Stomach (tissue), 8 donors: ENCODE measurements at regions not wholly inside any gene's neighbourhood (a gene's known extent, or its start where the extent isn't known, plus 50 kb on each side); places are given as distances from the start of the nearest gene placed in this dataset.

Source experiments
- DNase-seq, 2 donors: peaks; one replicate each; pipeline versions ENCODE4 v3.0.0 to v3.0.0-alpha.2; 2013 to 2019
- H3K27ac ChIP-seq, 5 donors: fragments of 200-600 bp in 4 of 5; sonication (generic) in 4 of 5; one replicate each; pipeline ENCODE4 v1.5.1; 2013 to 2019; ENCODE audit warnings: mild to moderate bottlenecking in 1 of 5, moderate library complexity in 1 of 5
- H3K27me3 ChIP-seq, 3 donors: fragments of 200-600 bp; sonication (generic); one replicate each; pipeline ENCODE4 v1.5.1; 2017 to 2019; ENCODE audit warnings: mixed run types in 1 of 3
- H3K36me3 ChIP-seq, 4 donors: fragments of 200-600 bp; sonication (generic); 1 replicate in 3 of 4; 2 replicates in 1 of 4; pipeline ENCODE4 v1.5.1; 2016 to 2019
- H3K4me1 ChIP-seq, 4 donors: fragments of 200-600 bp; sonication (generic); one replicate each; pipeline ENCODE4 v1.5.1; 2016 to 2019
- H3K4me3 ChIP-seq, 4 donors: fragments of 200-600 bp; sonication (generic) in 3 of 4; one replicate each; pipeline ENCODE4 v1.5.1; 2016 to 2019; ENCODE audit warnings: mild to moderate bottlenecking in 1 of 4
- H3K9me3 ChIP-seq, 4 donors: fragments of 200-600 bp; sonication (generic); one replicate each; pipeline ENCODE4 v1.5.1; 2016 to 2019
- EP300 ChIP-seq: sonication (generic); formaldehyde crosslinking; IDR thresholded peaks from one replicate; pipeline ENCODE4 v1.6.1; 2017; ENCODE audit warnings: antibody characterized with exemption
- POLR2A ChIP-seq, 4 donors: fragments of 450-650 bp; IDR thresholded peaks; one replicate each; pipeline ENCODE4 v1.6.1; 2016; ENCODE audit warnings: antibody characterized with exemption in 4 of 4, control low read depth in 2 of 4, mild to moderate bottlenecking in 1 of 4, moderate library complexity in 1 of 4
- POLR2AphosphoS5 ChIP-seq, 3 donors: sonication (generic); formaldehyde crosslinking; IDR thresholded peaks; one replicate each; pipeline ENCODE4 v1.6.1; 2016; ENCODE audit warnings: antibody characterized with exemption in 3 of 3
- WGBS, 5 donors: extraction: QIAGEN DNeasy Blood & Tissue Kit in 3 of 5; methylation state at CpG; one replicate each; pipeline versions ENCODE4 v1.1.5 to v1.1.7; 2013 to 2018; 5-methylcytosine and 5-hydroxymethylcytosine counted together
- intact Hi-C: fragments of 100-400 bp; cut with DNase I; formaldehyde crosslinking; loops from one replicate; pipeline ENCODE4 v1.15.1; 2023; ENCODE audit warnings: low total_unique reads
- TF ChIP-seq, protein P1 (sequence below), 7 experiments: fragments of 450-650 bp in 4 of 7; fragments of 200-600 bp in 3 of 7; sonication (generic) in 3 of 7; IDR thresholded peaks; one replicate each; pipeline ENCODE4 v1.5.1; 2016 to 2019; ENCODE audit warnings: antibody characterized with exemption in 7 of 7, control low read depth in 2 of 7, mild to moderate bottlenecking in 1 of 7
- donor health status: healthy with polysubstance abuse.
- donor health status: Bipolar disorder and iron deficiency.
- donor health status: healthy.

DNA sequence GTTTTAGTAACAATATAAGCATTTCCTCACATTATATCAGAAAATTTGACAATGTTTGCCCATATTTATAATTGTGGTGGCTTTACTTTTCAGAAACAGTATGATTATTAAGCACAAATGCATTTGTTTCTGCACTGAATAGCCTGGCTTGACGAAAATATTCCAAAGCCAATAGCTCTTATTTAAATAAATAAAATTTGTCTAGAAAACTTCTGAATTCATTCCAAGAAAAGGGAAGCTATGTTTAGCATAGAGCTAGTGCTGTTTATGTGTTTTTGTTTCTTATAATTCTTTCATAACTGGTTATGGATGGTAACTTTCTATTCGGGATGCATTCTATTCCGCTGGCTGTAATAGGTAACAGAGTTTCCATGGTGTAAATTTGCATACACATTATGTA, 268.6 kb downstream of the PTBP2 start:
- DNase-seq = no peak
- no peaks in the 10 kb centered on the region for H3K9me3 ChIP-seq
- TF ChIP-seq, protein P1, sequence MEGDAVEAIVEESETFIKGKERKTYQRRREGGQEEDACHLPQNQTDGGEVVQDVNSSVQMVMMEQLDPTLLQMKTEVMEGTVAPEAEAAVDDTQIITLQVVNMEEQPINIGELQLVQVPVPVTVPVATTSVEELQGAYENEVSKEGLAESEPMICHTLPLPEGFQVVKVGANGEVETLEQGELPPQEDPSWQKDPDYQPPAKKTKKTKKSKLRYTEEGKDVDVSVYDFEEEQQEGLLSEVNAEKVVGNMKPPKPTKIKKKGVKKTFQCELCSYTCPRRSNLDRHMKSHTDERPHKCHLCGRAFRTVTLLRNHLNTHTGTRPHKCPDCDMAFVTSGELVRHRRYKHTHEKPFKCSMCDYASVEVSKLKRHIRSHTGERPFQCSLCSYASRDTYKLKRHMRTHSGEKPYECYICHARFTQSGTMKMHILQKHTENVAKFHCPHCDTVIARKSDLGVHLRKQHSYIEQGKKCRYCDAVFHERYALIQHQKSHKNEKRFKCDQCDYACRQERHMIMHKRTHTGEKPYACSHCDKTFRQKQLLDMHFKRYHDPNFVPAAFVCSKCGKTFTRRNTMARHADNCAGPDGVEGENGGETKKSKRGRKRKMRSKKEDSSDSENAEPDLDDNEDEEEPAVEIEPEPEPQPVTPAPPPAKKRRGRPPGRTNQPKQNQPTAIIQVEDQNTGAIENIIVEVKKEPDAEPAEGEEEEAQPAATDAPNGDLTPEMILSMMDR (IDR thresholded peaks at IDR 0.05) = no peak
- no peak for TF ChIP-seq POLR2AphosphoS5 (IDR thresholded peaks at IDR 0.05)
- TF ChIP-seq POLR2A (IDR thresholded peaks at IDR 0.05) = no peak
- intact Hi-C loops = no loop called here
- no peaks in the 10 kb centered on the region for H3K27me3 ChIP-seq
- H3K36me3 ChIP-seq = no peaks in the 10 kb centered on the region
- no peak overlapping the region for H3K27ac ChIP-seq
- 70 to 81% (median 76%) methylated on average over 3 of the region's 3 CpGs for WGBS, 5 donors
- peaks cover 0 to 6% (median 0%) of the 10 kb centered on the region in 4 donors for H3K4me1 ChIP-seq
- H3K4me3 ChIP-seq = no peak overlapping the region

DNA sequence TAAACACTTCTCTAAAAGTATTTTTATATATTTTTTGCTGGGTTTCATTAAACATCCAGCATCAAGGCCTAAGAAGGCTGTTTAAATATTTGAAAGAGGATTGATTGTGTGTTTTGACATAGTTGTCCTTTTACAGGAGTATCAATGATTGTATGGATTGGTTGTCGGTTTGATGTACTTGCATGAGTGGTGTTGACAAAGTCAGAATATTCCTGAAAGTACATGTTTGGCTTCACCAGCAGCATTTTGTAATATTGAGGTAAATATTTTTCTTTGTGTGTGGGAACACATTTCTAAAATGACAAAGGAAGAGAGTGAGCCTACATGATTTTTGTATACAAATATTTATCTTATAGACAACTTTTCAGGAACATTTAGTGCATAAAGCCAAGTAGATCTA, 269.7 kb downstream of the PTBP2 start:
- TF ChIP-seq POLR2A (IDR thresholded peaks at IDR 0.05) (no peak), POLR2AphosphoS5 (IDR thresholded peaks at IDR 0.05) (no peak), EP300 (no peak)
- TF ChIP-seq, protein P1 (IDR thresholded peaks at IDR 0.05) = no peak
- Histone ChIP-seq H3K27ac (no peak overlapping the region), H3K9me3 (no peaks in the 10 kb centered on the region), H3K4me1 (peaks cover 0 to 6% (median 0%) of the 10 kb centered on the region in 4 donors), H3K36me3 (no peaks in the 10 kb centered on the region), H3K4me3 (no peak overlapping the region), H3K27me3 (no peaks in the 10 kb centered on the region)
- no peak for DNase-seq
- intact Hi-C loops = no loop called here
- 77 to 90% (median 81%) methylated on average over 1 of the region's 1 CpG for WGBS, 5 donors

DNA sequence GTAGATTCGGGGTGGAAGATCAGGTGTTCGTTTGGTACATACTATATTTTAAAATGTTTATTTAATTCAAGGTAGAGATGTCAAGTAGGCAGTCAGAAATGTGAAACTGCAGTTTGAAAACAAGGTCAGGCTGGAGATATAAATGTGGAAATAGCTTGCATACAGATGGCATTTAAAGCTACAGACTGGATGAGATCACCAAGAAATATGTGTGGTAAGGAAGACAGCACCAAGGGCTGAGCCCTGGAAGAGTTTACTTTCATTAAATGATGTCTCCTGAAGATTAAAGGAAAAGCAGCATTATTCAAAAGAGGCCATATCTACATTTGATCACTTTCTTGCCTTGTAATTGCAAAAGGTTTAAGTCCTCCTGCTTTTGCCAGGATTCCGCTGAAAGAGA, 271.3 kb downstream of the PTBP2 start:
- DNase-seq = no peak
- Histone ChIP-seq H3K27me3 (no peaks in the 10 kb centered on the region), H3K9me3 (no peaks in the 10 kb centered on the region), H3K4me3 (no peak overlapping the region), H3K27ac (no peak overlapping the region), H3K36me3 (no peaks in the 10 kb centered on the region), H3K4me1 (peaks cover 0 to 6% (median 0%) of the 10 kb centered on the region in 4 donors)
- TF ChIP-seq POLR2AphosphoS5 (IDR thresholded peaks at IDR 0.05) (no peak), POLR2A (IDR thresholded peaks at IDR 0.05) (no peak), EP300 (no peak)
- TF ChIP-seq, protein P1 (IDR thresholded peaks at IDR 0.05) = no peak
- WGBS, 5 donors = 83 to 94% (median 85%) methylated on average over 3 of the region's 3 CpGs
- intact Hi-C loops = no loop called here

DNA sequence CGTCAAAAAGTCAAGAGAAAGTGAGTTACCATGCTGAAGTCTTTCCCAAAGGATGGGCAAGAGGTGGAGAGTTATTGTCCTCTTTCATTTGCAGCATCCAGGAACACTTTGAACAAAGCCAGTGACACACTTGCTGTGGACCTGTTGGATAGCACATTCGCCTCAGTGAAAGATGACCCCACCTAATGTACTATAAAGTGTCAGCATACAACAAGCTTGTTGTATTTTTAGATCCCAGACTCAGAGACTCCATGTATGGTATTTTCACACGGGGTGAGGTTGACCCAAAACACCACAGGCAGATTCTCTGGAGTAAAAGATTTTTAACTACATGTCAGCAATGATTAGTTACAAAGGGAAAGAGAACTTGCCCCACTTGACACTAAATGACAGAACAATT, 273.8 kb downstream of the PTBP2 start:
- no peaks in the 10 kb centered on the region for H3K9me3 ChIP-seq
- H3K36me3 ChIP-seq = no peaks in the 10 kb centered on the region
- no peak overlapping the region for H3K27ac ChIP-seq
- H3K4me3 ChIP-seq = no peak overlapping the region
- 56 to 76% (median 63%) methylated on average over 3 of the region's 3 CpGs for WGBS, 5 donors
- intact Hi-C loops = no loop called here
- DNase-seq = no peak
- TF ChIP-seq EP300 (no peak), POLR2A (IDR thresholded peaks at IDR 0.05) (no peak), POLR2AphosphoS5 (IDR thresholded peaks at IDR 0.05) (no peak)
- TF ChIP-seq, protein P1 (IDR thresholded peaks at IDR 0.05) = no peak
- no peaks in the 10 kb centered on the region for H3K27me3 ChIP-seq
- H3K4me1 ChIP-seq = no peaks in the 10 kb centered on the region
